GM12872 (cell line): ENCODE measurements at regions not wholly inside any gene's neighbourhood (a gene's known extent, or its start where the extent isn't known, plus 50 kb on each side); places are given as distances from the start of the nearest gene placed in this dataset.

Experiments used
- CTCF ChIP-seq: IDR thresholded peaks from 3 replicates; pipeline ENCODE4 v1.5.1; 2011; ENCODE audit warnings: low read depth, mild to moderate bottlenecking, low read length, moderate library complexity; ENCODE audit not compliant: insufficient read depth

- no peak for TF ChIP-seq CTCF
Observed at GRCh38 chr3:41120460-41120859, 78.8 kb upstream of the CTNNB1 start.

DNA sequence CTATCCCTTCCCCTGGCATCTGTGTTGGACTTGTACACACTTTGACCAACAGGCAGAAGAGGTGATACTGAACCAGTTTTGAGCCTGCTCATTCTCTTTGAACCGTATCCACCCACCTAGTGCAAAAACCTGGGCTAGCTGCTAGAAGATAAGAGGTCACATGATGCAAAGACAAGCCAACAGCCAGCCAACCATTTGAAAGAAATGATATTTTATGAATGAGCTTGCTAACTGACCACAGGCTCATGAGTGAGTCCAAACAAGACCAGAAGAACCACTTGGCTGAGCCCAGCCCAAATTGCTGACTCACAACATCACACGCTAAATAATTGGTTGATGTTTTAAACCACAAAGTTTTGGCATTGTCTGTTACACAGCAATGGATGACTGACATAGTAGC lies 74.0 kb upstream of the CTNNB1 start:
- no peak for TF ChIP-seq CTCF

DNA sequence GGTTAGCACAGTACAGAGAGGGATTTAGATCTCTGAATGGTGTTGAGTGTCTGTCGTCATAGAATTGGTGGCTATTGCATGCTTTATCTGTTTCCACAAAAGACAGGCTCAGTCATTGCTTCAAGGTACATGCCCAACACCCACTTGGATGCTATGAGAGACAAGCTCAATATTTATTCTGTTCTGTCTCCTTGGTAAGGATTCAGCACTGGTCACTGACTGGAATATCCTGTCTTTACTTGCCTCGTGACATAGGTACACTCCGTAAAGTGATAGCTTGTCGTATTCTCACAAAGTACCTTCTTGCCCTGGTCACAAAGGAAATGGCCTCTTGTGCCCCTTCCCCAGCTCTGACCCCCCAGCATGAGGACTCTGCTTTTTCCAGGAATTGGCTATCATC lies 72.8 kb upstream of the CTNNB1 start:
- no peak for TF ChIP-seq CTCF

GRCh38 chr3:41126961-41127360 lies 72.3 kb upstream of the CTNNB1 start:
- no peak for TF ChIP-seq CTCF

GRCh38 chr3:41127414-41127813 lies 71.9 kb upstream of the CTNNB1 start:
- TF ChIP-seq CTCF, result no peak

GRCh38 chr3:41129731-41130130 lies 69.6 kb upstream of the CTNNB1 start:
- no peak for TF ChIP-seq CTCF

DNA sequence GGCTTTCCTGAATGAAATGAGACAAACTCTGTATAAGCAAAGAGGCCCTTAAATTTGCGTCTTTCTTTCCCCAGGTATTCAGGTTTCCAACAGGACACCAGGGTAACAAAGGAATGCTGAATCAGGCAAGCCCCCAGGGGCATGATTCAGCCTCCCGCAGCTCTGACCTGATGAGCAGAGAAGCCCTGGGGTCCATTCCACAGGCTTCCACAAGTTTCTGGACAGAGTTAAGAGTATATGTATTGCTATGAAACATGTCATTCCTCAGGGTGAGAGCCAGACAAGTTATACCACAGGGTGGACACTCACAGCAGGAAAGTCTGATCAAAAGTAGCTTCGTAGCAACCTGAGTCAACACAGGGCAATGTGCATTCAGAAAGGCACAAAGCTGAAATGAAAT lies 68.1 kb upstream of the CTNNB1 start:
- no peak for TF ChIP-seq CTCF

GRCh38 chr3:41137686-41138111 lies 61.6 kb upstream of the CTNNB1 start:
- TF ChIP-seq CTCF, result no peak
